CD14-positive monocyte (primary cell): ENCODE measurements at regions not wholly inside any gene's neighbourhood (a gene's known extent, or its start where the extent isn't known, plus 50 kb on each side); places are given as distances from the start of the nearest gene placed in this dataset.

ENCODE experiments used
- DNase-seq, 3 donors: peaks; one replicate each; pipeline ENCODE4 v3.0.0-alpha.2; 2011 to 2022
- H2AFZ ChIP-seq: 2 replicates; pipeline ENCODE4 v1.6.0; 2012; ENCODE audit warnings: mild to moderate bottlenecking, low read depth, low read length, inconsistent platforms; ENCODE audit not compliant: insufficient read depth, poor library complexity, severe bottlenecking
- H3K27ac ChIP-seq, 2 donors: 1 replicate in 1 of 2; 2 replicates in 1 of 2; pipeline ENCODE4 v1.5.1; 2012 to 2013; ENCODE audit warnings: low read length in 2 of 2, control low read depth in 1 of 2, inconsistent platforms in 1 of 2, low read depth in 1 of 2, mild to moderate bottlenecking in 1 of 2
- H3K27me3 ChIP-seq, 2 donors: one replicate each; pipeline versions ENCODE4 v1.6.0 to v1.6.1; 2011 to 2013; ENCODE audit warnings: low read length in 2 of 2; ENCODE audit not compliant: control insufficient read depth in 2 of 2, insufficient read depth in 2 of 2
- H3K36me3 ChIP-seq, 2 donors: replicated peaks in 1 of 2; 1 replicate in 1 of 2; 2 replicates in 1 of 2; pipeline versions ENCODE4 v1.5.1 to v1.6.1; 2012 to 2013; ENCODE audit warnings: low read length in 2 of 2, control low read depth in 1 of 2, inconsistent platforms in 1 of 2, mild to moderate bottlenecking in 1 of 2; ENCODE audit not compliant: insufficient read depth in 2 of 2, control insufficient read depth in 1 of 2
- H3K4me1 ChIP-seq, 2 donors: 1 replicate in 1 of 2; 2 replicates in 1 of 2; pipeline versions ENCODE4 v1.5.1 to v1.6.1; 2012 to 2013; ENCODE audit warnings: low read length in 2 of 2, control low read depth in 1 of 2, inconsistent platforms in 1 of 2, mild to moderate bottlenecking in 1 of 2, moderate library complexity in 1 of 2; ENCODE audit not compliant: insufficient read depth in 2 of 2, control insufficient read depth in 1 of 2
- H3K4me2 ChIP-seq: replicated peaks from 2 replicates; pipeline ENCODE3; 2012; ENCODE audit warnings: low read length, moderate library complexity, mild to moderate bottlenecking; ENCODE audit not compliant: poor library complexity, severe bottlenecking; ENCODE audit errors: extremely low read depth
- H3K4me3 ChIP-seq, 3 experiments: fragments of 200-600 bp in 1 of 3; sonication (generic) in 1 of 3; replicated peaks in 1 of 3; 1 replicate in 2 of 3; 2 replicates in 1 of 3; pipeline ENCODE4 v1.5.1; 2011 to 2013; ENCODE audit warnings: low read length in 3 of 3, mild to moderate bottlenecking in 3 of 3, control low read depth in 2 of 3, low read depth in 2 of 3, inconsistent platforms in 1 of 3, moderate library complexity in 1 of 3
- H3K79me2 ChIP-seq: 2 replicates; pipeline ENCODE4 v1.6.0; 2012; ENCODE audit warnings: mild to moderate bottlenecking, control low read depth, inconsistent platforms, low read length, moderate library complexity; ENCODE audit not compliant: insufficient read depth
- H3K9ac ChIP-seq: 2 replicates; pipeline ENCODE4 v1.6.0; 2017; ENCODE audit warnings: low read length, mild to moderate bottlenecking; ENCODE audit not compliant: insufficient read depth, poor library complexity, severe bottlenecking
- H3K9me3 ChIP-seq, 2 donors: replicated peaks in 1 of 2; 1 replicate in 1 of 2; 2 replicates in 1 of 2; pipeline versions ENCODE4 v1.5.1 to v1.6.1; 2012 to 2013; ENCODE audit warnings: low read length in 2 of 2, control low read depth in 1 of 2; ENCODE audit not compliant: control insufficient read depth in 1 of 2, insufficient read depth in 1 of 2
- H4K20me1 ChIP-seq: 2 replicates; pipeline ENCODE4 v1.6.0; 2012; ENCODE audit warnings: mild to moderate bottlenecking, low read length, control low read depth, moderate library complexity; ENCODE audit not compliant: insufficient read depth
- H3K27ac Mint-ChIP-seq, 7 donors: one replicate each; pipeline ENCODE4 v1.8.0; 2020; ENCODE audit warnings: mild to moderate bottlenecking in 7 of 7, mixed read lengths in 7 of 7, moderate library complexity in 6 of 7, inconsistent platforms in 2 of 7
- H3K27me3 Mint-ChIP-seq, 3 donors: one replicate each; pipeline ENCODE4 v1.8.0; 2021 to 2022; ENCODE audit warnings: low read depth in 3 of 3, mild to moderate bottlenecking in 3 of 3, mixed read lengths in 3 of 3, moderate library complexity in 3 of 3, inconsistent platforms in 1 of 3
- H3K36me3 Mint-ChIP-seq, 2 donors: one replicate each; pipeline ENCODE4 v1.8.0; 2020; ENCODE audit warnings: mixed read lengths in 2 of 2, inconsistent platforms in 1 of 2, mild to moderate bottlenecking in 1 of 2
- H3K4me1 Mint-ChIP-seq: one replicate; pipeline ENCODE4 v1.8.0; 2020; ENCODE audit warnings: mild to moderate bottlenecking, mixed read lengths
- H3K4me3 Mint-ChIP-seq, 2 donors: one replicate each; pipeline ENCODE4 v1.8.0; 2020; ENCODE audit warnings: mild to moderate bottlenecking in 2 of 2, mixed read lengths in 2 of 2, moderate library complexity in 1 of 2
- H3K9me3 Mint-ChIP-seq, 7 donors: one replicate each; pipeline ENCODE4 v1.8.0; 2020 to 2022; ENCODE audit warnings: mixed read lengths in 7 of 7, mild to moderate bottlenecking in 6 of 7, moderate library complexity in 6 of 7, inconsistent platforms in 2 of 7
- CTCF ChIP-seq: fragments of 200-600 bp; IDR thresholded peaks from one replicate; pipeline ENCODE4 v1.8.0; 2022; ENCODE audit warnings: antibody characterized with exemption, mild to moderate bottlenecking
- WGBS: methylation state at CpG from one replicate; pipeline ENCODE4 v1.1.5; 2013; ENCODE audit warnings: missing lambda C conversion rate; ENCODE audit not compliant: insufficient coverage; 5-methylcytosine and 5-hydroxymethylcytosine counted together
- intact Hi-C, 2 donors: fragments of 100-400 bp; cut with micrococcal nuclease; formaldehyde crosslinking; loops; one replicate each; pipeline versions ENCODE4 v1.15.0 to v1.15.1; 2023

- Histone ChIP-seq H4K20me1 (no peaks in the 10 kb centered on the region), H3K79me2 (no peaks in the 10 kb centered on the region), H3K4me2 (no peak overlapping the region), H3K4me3 (no peak overlapping the region), H3K9me3 (no peaks in the 10 kb centered on the region), H3K36me3 (no peaks in the 10 kb centered on the region), H2AFZ (no peak overlapping the region), H3K9ac (no peak overlapping the region), H3K27ac (no peak overlapping the region), H3K27me3 (no peaks in the 10 kb centered on the region), H3K4me1 (no peaks in the 10 kb centered on the region)
- Mint-ChIP-seq H3K4me1 (no peaks in the 10 kb centered on the region), H3K27me3 (peaks cover 0 to 2% (median 0%) of the 10 kb centered on the region in 3 donors), H3K4me3 (no peak overlapping the region), H3K36me3 (no peaks in the 10 kb centered on the region), H3K9me3 (no peaks in the 10 kb centered on the region), H3K27ac (no peak overlapping the region)
- intact Hi-C loops = no loop called here
- 91% methylated on average over 5 of the region's 9 CpGs for WGBS
- no peak for TF ChIP-seq CTCF
- DNase-seq = no peak
Observed at GRCh38 chr2:16219292-16219975, 279.1 kb downstream of the MYCN start.

- Mint-ChIP-seq H3K27ac (no peak overlapping the region), H3K9me3 (peaks cover 0 to 2% (median 0%) of the 10 kb centered on the region in 7 donors), H3K4me1 (no peaks in the 10 kb centered on the region), H3K4me3 (no peak overlapping the region), H3K27me3 (peaks cover 0 to 2% (median 0%) of the 10 kb centered on the region in 3 donors), H3K36me3 (no peaks in the 10 kb centered on the region)
- H3K27ac ChIP-seq = no peak overlapping the region
- no peak overlapping the region for H3K4me2 ChIP-seq
- no peak for DNase-seq
- H4K20me1 ChIP-seq = no peaks in the 10 kb centered on the region
- H3K36me3 ChIP-seq = no peaks in the 10 kb centered on the region
- intact Hi-C loops = no loop called here
- TF ChIP-seq CTCF = peak; percentile 11
- H2AFZ ChIP-seq = no peak overlapping the region
- no peaks in the 10 kb centered on the region for H3K4me1 ChIP-seq
- H3K79me2 ChIP-seq = no peaks in the 10 kb centered on the region
- no peak overlapping the region for H3K4me3 ChIP-seq
- no peaks in the 10 kb centered on the region for H3K9me3 ChIP-seq
- WGBS = 27% methylated on average over 2 of the region's 3 CpGs
- no peaks in the 10 kb centered on the region for H3K27me3 ChIP-seq
- H3K9ac ChIP-seq = no peak overlapping the region
Observed at GRCh38 chr2:16218625-16219024, 278.3 kb downstream of the MYCN start.
